Neural progenitor cell (in vitro differentiated cells): ENCODE measurements at regions not wholly inside any gene's neighbourhood (a gene's known extent, or its start where the extent isn't known, plus 50 kb on each side); places are given as distances from the start of the nearest gene placed in this dataset.
A peak's percentile ranks its signal among the peaks of the same experiment; 100 is the strongest.
"Not testable (repeated sequence)": the region's sequence is repeated elsewhere in the genome, so short reads cannot be mapped to it uniquely, and the experiment has no call there.

ENCODE experiments used
- DNase-seq: peaks from one replicate; pipeline ENCODE4 v3.0.0-alpha.2; 2016; ENCODE audit warnings: low spot score
- H2AFZ ChIP-seq: fragments of 200-600 bp; sonication (generic); replicated peaks from 2 replicates; pipeline ENCODE4 v1.6.1; 2016; ENCODE audit warnings: antibody characterized with exemption
- H3F3A ChIP-seq: fragments of 200-600 bp; sonication (generic); 2 replicates; pipeline ENCODE4 v1.6.1; 2016; ENCODE audit warnings: antibody characterized with exemption, low read depth
- H3K27ac ChIP-seq: fragments of 200-600 bp; sonication (generic); 2 replicates; pipeline ENCODE4 v1.5.1; 2016; ENCODE audit warnings: mild to moderate bottlenecking
- H3K27me3 ChIP-seq: fragments of 200-600 bp; sonication (generic); 2 replicates; pipeline ENCODE4 v1.6.1; 2016; ENCODE audit warnings: mild to moderate bottlenecking, moderate library complexity
- H3K36me3 ChIP-seq: fragments of 200-600 bp; sonication (generic); 2 replicates; pipeline ENCODE4 v1.5.1; 2016
- H3K4me1 ChIP-seq: fragments of 200-600 bp; sonication (generic); 2 replicates; pipeline ENCODE4 v1.6.1; 2016; ENCODE audit warnings: mixed run types
- H3K4me2 ChIP-seq: fragments of 200-600 bp; sonication (generic); 2 replicates; pipeline ENCODE4 v1.6.1; 2016
- H3K4me3 ChIP-seq: fragments of 200-600 bp; sonication (generic); 2 replicates; pipeline ENCODE4 v1.5.1; 2016
- H3K79me2 ChIP-seq: fragments of 200-600 bp; sonication (generic); 2 replicates; pipeline ENCODE4 v1.6.1; 2016; ENCODE audit warnings: low read depth
- H3K9ac ChIP-seq: fragments of 200-600 bp; sonication (generic); 2 replicates; pipeline ENCODE4 v1.6.1; 2016
- H3K9me3 ChIP-seq: fragments of 200-600 bp; sonication (generic); 2 replicates; pipeline ENCODE4 v1.5.1; 2016; ENCODE audit warnings: low read depth
- H4K20me1 ChIP-seq: fragments of 200-600 bp; sonication (generic); 2 replicates; pipeline ENCODE4 v1.6.1; 2016; ENCODE audit warnings: low read depth
- H3K27ac Mint-ChIP-seq: 3 replicates; pipeline ENCODE4 v1.8.0; 2021; ENCODE audit warnings: mixed read lengths
- H3K27me3 Mint-ChIP-seq: 2 replicates; pipeline ENCODE4 v1.8.0; 2022; ENCODE audit warnings: low read depth, mild to moderate bottlenecking, inconsistent platforms, moderate library complexity, mixed read lengths; ENCODE audit not compliant: insufficient read depth
- H3K36me3 Mint-ChIP-seq: 3 replicates; pipeline ENCODE4 v1.8.0; 2021; ENCODE audit warnings: mixed read lengths
- H3K4me1 Mint-ChIP-seq: 3 replicates; pipeline ENCODE4 v1.8.0; 2021; ENCODE audit warnings: mixed read lengths
- H3K4me3 Mint-ChIP-seq: 3 replicates; pipeline ENCODE4 v1.8.0; 2021; ENCODE audit warnings: mild to moderate bottlenecking, moderate library complexity, mixed read lengths
- H3K9me3 Mint-ChIP-seq: 3 replicates; pipeline ENCODE4 v1.8.0; 2020; ENCODE audit warnings: mixed read lengths
- EZH2 ChIP-seq: fragments of 200-600 bp; sonication (generic); IDR thresholded peaks from 2 replicates; pipeline ENCODE4 v1.6.1; 2017; ENCODE audit warnings: antibody characterized with exemption, mild to moderate bottlenecking, moderate library complexity
- EZH2phosphoT487 ChIP-seq: fragments of 200-600 bp; sonication (generic); IDR thresholded peaks from 2 replicates; pipeline ENCODE4 v1.6.1; 2017; ENCODE audit warnings: antibody characterized with exemption
- TF ChIP-seq, protein P1 (sequence below): fragments of 200-600 bp; sonication (generic); IDR thresholded peaks from 2 replicates; pipeline ENCODE4 v1.5.1; 2017; ENCODE audit warnings: antibody characterized with exemption, mild to moderate bottlenecking

DNA sequence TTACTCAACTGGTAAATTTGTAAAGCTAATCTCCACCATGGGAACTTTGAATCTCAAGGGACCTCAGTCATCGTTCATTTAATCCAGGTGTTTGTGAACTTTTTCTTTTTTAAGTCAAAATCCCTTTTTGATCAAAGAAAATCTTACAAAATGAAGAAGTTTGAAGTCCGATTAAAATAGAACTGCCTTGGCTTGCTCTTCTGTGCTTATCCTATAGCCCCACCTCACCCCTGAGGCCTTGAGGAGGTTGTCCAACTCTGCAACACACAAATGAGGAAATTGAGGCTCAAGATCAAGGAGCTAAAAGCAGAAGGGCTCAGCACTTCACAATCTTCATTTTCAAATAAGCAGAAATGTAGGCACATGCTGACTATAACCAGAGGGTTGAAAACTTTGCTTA is 240.3 kb upstream of the SFRP2 start:
- Histone ChIP-seq H3K36me3 (peaks cover 9% of the 10 kb centered on the region), H3K79me2 (no peaks in the 10 kb centered on the region), H3K4me2 (no peak overlapping the region), H3K9me3 (no peaks in the 10 kb centered on the region), H2AFZ (no peak overlapping the region), H3K27ac (no peak overlapping the region), H3K4me1 (peaks cover 39% of the 10 kb centered on the region), H3K9ac (no peak overlapping the region), H3F3A (no peaks in the 10 kb centered on the region), H3K4me3 (no peak overlapping the region), H3K27me3 (no peaks in the 10 kb centered on the region), H4K20me1 (no peaks in the 10 kb centered on the region)
- peaks cover 10% of the 10 kb centered on the region for H3K36me3 Mint-ChIP-seq
- peaks cover 28% of the 10 kb centered on the region for H3K4me1 Mint-ChIP-seq
- H3K9me3 Mint-ChIP-seq = peaks cover 10% of the 10 kb centered on the region
- no peak overlapping the region for H3K4me3 Mint-ChIP-seq
- peaks cover 6% of the 10 kb centered on the region for H3K27me3 Mint-ChIP-seq
- TF ChIP-seq EZH2phosphoT487 (no peak), EZH2 (no peak)
- TF ChIP-seq, protein P1, sequence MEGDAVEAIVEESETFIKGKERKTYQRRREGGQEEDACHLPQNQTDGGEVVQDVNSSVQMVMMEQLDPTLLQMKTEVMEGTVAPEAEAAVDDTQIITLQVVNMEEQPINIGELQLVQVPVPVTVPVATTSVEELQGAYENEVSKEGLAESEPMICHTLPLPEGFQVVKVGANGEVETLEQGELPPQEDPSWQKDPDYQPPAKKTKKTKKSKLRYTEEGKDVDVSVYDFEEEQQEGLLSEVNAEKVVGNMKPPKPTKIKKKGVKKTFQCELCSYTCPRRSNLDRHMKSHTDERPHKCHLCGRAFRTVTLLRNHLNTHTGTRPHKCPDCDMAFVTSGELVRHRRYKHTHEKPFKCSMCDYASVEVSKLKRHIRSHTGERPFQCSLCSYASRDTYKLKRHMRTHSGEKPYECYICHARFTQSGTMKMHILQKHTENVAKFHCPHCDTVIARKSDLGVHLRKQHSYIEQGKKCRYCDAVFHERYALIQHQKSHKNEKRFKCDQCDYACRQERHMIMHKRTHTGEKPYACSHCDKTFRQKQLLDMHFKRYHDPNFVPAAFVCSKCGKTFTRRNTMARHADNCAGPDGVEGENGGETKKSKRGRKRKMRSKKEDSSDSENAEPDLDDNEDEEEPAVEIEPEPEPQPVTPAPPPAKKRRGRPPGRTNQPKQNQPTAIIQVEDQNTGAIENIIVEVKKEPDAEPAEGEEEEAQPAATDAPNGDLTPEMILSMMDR = no peak
- no peak for DNase-seq
- no peak overlapping the region for H3K27ac Mint-ChIP-seq

DNA sequence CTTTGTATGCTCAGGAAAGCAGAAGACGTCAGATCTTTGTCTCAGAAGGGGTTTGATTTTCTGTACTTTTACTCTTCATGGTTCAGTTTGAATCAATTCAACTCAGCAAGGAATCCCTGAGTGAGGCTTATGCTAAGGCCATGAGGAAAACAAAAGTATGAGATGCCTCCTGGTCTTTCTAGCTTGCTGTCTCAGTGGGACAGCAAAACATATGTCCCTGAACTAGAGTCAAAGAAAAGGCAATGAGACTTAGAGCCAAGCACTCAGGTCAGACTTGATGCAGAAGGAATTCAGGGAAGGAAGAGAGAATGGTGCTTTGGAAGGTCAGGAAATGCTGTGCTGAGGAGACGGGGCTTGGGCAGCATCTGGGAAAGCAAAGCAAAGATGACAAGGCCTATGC is 236.2 kb upstream of the SFRP2 start:
- H4K20me1 ChIP-seq = no peaks in the 10 kb centered on the region
- no peaks in the 10 kb centered on the region for H3K9me3 ChIP-seq
- no peak for DNase-seq
- H3K4me3 ChIP-seq = no peak overlapping the region
- no peaks in the 10 kb centered on the region for H3F3A ChIP-seq
- Mint-ChIP-seq H3K27me3 (peaks cover 6% of the 10 kb centered on the region), H3K36me3 (peaks cover 13% of the 10 kb centered on the region), H3K27ac (peak overlapping the region; percentile 74), H3K9me3 (no peaks in the 10 kb centered on the region), H3K4me3 (no peak overlapping the region), H3K4me1 (peaks cover 25% of the 10 kb centered on the region)
- peaks cover 35% of the 10 kb centered on the region for H3K4me1 ChIP-seq
- H3K4me2 ChIP-seq = no peak overlapping the region
- no peaks in the 10 kb centered on the region for H3K36me3 ChIP-seq
- H3K9ac ChIP-seq = no peak overlapping the region
- H3K27me3 ChIP-seq = no peaks in the 10 kb centered on the region
- H3K27ac ChIP-seq = peak overlapping the region; percentile 58
- H2AFZ ChIP-seq = peak overlapping the region; percentile 54
- H3K79me2 ChIP-seq = no peaks in the 10 kb centered on the region
- TF ChIP-seq, protein P1 = no peak
- no peak for TF ChIP-seq EZH2

- Histone ChIP-seq H3K27ac (no peak overlapping the region), H3K36me3 (no peaks in the 10 kb centered on the region), H3K27me3 (no peaks in the 10 kb centered on the region), H4K20me1 (no peaks in the 10 kb centered on the region), H3K79me2 (no peaks in the 10 kb centered on the region), H2AFZ (no peak overlapping the region), H3K4me1 (peaks cover 31% of the 10 kb centered on the region), H3K4me3 (no peak overlapping the region), H3K9ac (no peak overlapping the region), H3F3A (no peaks in the 10 kb centered on the region), H3K9me3 (no peaks in the 10 kb centered on the region), H3K4me2 (no peak overlapping the region)
- TF ChIP-seq EZH2 = no peak
- TF ChIP-seq, protein P1 = peak; percentile 45
- H3K27me3 Mint-ChIP-seq = peaks cover 6% of the 10 kb centered on the region
- no peak overlapping the region for H3K27ac Mint-ChIP-seq
- no peaks in the 10 kb centered on the region for H3K9me3 Mint-ChIP-seq
- H3K4me1 Mint-ChIP-seq = peaks cover 26% of the 10 kb centered on the region
- peaks cover 15% of the 10 kb centered on the region for H3K36me3 Mint-ChIP-seq
- peak; percentile 13 for DNase-seq
- no peak overlapping the region for H3K4me3 Mint-ChIP-seq
Measured at GRCh38 chr4:154024097-154024694, 235.3 kb upstream of the SFRP2 start.

- not testable (repeated sequence) for H3K9me3 ChIP-seq, H2AFZ ChIP-seq, H3K4me2 ChIP-seq, DNase-seq, H3K27me3 Mint-ChIP-seq, H3K9ac ChIP-seq, H3K79me2 ChIP-seq, H4K20me1 ChIP-seq, H3K9me3 Mint-ChIP-seq, H3K27ac ChIP-seq, H3K36me3 ChIP-seq, H3K27me3 ChIP-seq, H3F3A ChIP-seq, H3K4me3 ChIP-seq, H3K4me3 Mint-ChIP-seq
- Mint-ChIP-seq H3K27ac (peak overlapping the region; percentile 38), H3K4me1 (peaks cover 28% of the 10 kb centered on the region), H3K36me3 (peaks cover 15% of the 10 kb centered on the region)
- peaks cover 36% of the 10 kb centered on the region for H3K4me1 ChIP-seq
Measured at GRCh38 chr4:154023671-154024070, 234.8 kb upstream of the SFRP2 start.
